IPS-18a (cell line): ENCODE measurements at regions not wholly inside any gene's neighbourhood (a gene's known extent, or its start where the extent isn't known, plus 50 kb on each side); places are given as distances from the start of the nearest gene placed in this dataset.

Experiments used
- H3K27ac ChIP-seq: one replicate; pipeline ENCODE4 v1.5.1; 2013; ENCODE audit warnings: low read length
- H3K27me3 ChIP-seq: one replicate; pipeline ENCODE4 v1.6.1; 2013; ENCODE audit warnings: mild to moderate bottlenecking, low read length; ENCODE audit not compliant: control insufficient read depth, insufficient read depth
- H3K36me3 ChIP-seq: one replicate; pipeline ENCODE4 v1.6.1; 2013; ENCODE audit warnings: low read depth, low read length; ENCODE audit not compliant: control insufficient read depth
- H3K4me1 ChIP-seq: one replicate; pipeline ENCODE4 v1.6.1; 2013; ENCODE audit warnings: low read depth, low read length; ENCODE audit not compliant: control insufficient read depth
- H3K4me3 ChIP-seq: one replicate; pipeline ENCODE4 v1.5.1; 2013; ENCODE audit warnings: low read length
- H3K9ac ChIP-seq: one replicate; pipeline ENCODE4 v1.6.1; 2013; ENCODE audit warnings: mild to moderate bottlenecking, low read length, moderate library complexity
- H3K9me3 ChIP-seq: one replicate; pipeline ENCODE4 v1.6.1; 2013; ENCODE audit warnings: low read depth, low read length; ENCODE audit not compliant: control insufficient read depth

DNA sequence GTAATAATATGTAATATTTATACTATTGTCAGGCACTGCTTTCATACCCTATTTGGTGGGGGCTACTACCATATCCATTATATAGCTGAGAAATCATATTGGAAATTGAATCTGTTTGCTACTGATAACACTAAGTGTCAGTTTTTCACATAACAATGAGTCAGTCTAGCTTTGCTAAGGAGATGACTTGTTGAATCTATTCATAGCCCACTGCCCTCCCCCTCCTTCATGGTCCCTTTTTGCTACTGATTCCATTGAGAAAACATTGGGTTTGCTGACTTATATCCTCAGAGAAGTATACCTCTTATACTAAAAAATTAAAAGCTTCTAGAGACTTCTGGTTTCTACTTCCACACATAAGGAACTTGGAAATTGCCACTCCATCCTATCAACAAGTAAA lies 1898.4 kb downstream of the STIM2 start:
- H3K36me3 ChIP-seq: no peaks in the 10 kb centered on the region
- H3K27ac ChIP-seq: no peak overlapping the region
- H3K4me1 ChIP-seq: peaks cover 15% of the 10 kb centered on the region
- no peaks in the 10 kb centered on the region for H3K9me3 ChIP-seq
- H3K27me3 ChIP-seq: no peaks in the 10 kb centered on the region
- H3K4me3 ChIP-seq: no peak overlapping the region
- H3K9ac ChIP-seq: no peak overlapping the region

GRCh38 chr4:28760003-28760402 lies 1899.4 kb downstream of the STIM2 start:
- no peaks in the 10 kb centered on the region for H3K36me3 ChIP-seq
- H3K4me1 ChIP-seq: peaks cover 7% of the 10 kb centered on the region
- H3K9ac ChIP-seq: no peak overlapping the region
- no peaks in the 10 kb centered on the region for H3K9me3 ChIP-seq
- no peak overlapping the region for H3K27ac ChIP-seq
- no peak overlapping the region for H3K4me3 ChIP-seq
- H3K27me3 ChIP-seq: no peaks in the 10 kb centered on the region

DNA sequence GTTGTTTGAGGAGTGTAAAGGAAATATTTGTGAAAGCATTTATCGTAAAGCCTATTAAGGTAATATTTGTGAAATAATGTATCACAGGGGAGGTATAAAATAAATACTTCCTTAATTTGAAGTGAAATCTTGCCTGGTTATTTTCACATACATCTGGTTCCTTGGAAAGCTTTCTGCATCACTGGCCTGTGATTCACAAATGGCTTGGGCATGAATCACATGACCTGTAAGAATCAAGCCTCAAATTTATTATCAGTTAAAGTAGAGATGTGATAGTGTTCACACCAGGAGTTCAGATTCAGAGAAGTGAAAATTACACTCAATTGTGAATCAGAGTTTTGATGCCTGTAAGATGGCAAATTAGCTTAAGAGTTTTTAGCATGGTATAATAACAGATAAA lies 1911.4 kb downstream of the STIM2 start:
- Histone ChIP-seq H3K36me3 (no peaks in the 10 kb centered on the region), H3K27me3 (no peaks in the 10 kb centered on the region), H3K9ac (no peak overlapping the region), H3K9me3 (no peaks in the 10 kb centered on the region), H3K4me3 (no peak overlapping the region), H3K4me1 (no peaks in the 10 kb centered on the region), H3K27ac (no peak overlapping the region)

- Histone ChIP-seq H3K27ac (no peak overlapping the region), H3K4me3 (no peak overlapping the region), H3K4me1 (no peaks in the 10 kb centered on the region), H3K9ac (no peak overlapping the region), H3K9me3 (no peaks in the 10 kb centered on the region), H3K36me3 (no peaks in the 10 kb centered on the region), H3K27me3 (no peaks in the 10 kb centered on the region)
Measured at GRCh38 chr4:28772788-28773187, 1912.1 kb downstream of the STIM2 start.

DNA sequence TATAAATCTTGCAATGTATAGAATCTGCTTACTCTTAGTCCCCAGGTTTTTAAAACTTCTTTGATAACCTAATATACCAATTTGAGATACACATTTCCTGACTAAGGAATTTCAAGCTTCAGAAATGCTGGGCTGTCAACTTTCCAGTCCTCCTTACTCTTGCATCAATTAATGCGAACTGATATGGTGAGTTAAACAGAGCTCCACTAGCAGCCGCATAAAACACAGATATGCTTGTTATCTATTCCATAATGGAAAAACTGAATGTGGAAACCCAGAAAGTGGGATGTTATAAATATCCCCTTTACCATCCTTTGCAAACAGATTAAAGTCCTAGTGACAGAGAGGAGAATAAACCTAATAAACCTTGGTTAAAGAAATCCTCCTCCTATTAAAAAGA lies 1913.7 kb downstream of the STIM2 start:
- no peaks in the 10 kb centered on the region for H3K27me3 ChIP-seq
- H3K9me3 ChIP-seq: no peaks in the 10 kb centered on the region

DNA sequence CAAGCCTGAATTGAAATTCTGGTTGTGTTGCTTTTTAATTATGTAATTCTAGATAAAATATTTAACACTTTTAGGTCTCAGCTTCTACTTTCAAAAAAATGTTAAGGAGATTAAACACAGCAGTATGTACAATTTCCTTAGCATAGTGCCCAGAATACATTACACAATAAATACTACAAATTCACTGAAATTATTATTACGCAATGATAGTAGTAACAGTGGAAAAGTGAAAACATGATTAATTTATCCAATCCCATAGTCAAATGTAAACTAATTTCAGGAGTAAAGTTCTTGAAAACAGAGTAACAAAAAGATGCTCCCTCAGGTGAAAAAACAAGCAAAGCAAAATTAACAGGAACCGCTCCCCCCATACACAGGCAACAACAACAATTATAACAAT lies 1915.4 kb downstream of the STIM2 start:
- no peaks in the 10 kb centered on the region for H3K9me3 ChIP-seq
- H3K36me3 ChIP-seq: no peaks in the 10 kb centered on the region
- no peak overlapping the region for H3K9ac ChIP-seq
- no peaks in the 10 kb centered on the region for H3K27me3 ChIP-seq
- no peaks in the 10 kb centered on the region for H3K4me1 ChIP-seq
- no peak overlapping the region for H3K4me3 ChIP-seq
- H3K27ac ChIP-seq: no peak overlapping the region

More for the DNA sequence above, 1913.7 kb downstream of the STIM2 start:
- no peaks in the 10 kb centered on the region for H3K36me3 ChIP-seq
- H3K9ac ChIP-seq: no peak overlapping the region
- no peak overlapping the region for H3K4me3 ChIP-seq
- H3K27ac ChIP-seq: no peak overlapping the region
- no peaks in the 10 kb centered on the region for H3K4me1 ChIP-seq

DNA sequence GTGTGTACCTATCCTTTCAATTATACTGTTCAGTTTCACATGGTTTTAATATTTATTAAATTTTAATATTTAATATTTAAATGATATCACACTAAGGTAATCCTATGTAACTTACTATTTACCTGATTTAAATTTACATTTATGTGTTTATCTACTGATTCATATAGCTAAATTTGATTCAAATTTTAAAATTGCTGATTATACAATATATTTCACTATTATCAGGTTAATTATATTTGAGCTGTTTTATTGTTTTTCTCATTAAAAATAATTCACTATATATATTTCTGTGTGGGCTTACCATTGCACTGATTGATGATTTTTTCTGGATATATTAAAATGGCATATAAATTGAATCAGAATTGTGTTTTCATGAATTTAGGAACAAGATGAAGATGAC lies 1923.5 kb downstream of the STIM2 start:
- H3K27ac ChIP-seq: no peak overlapping the region
- no peak overlapping the region for H3K9ac ChIP-seq
- H3K4me3 ChIP-seq: no peak overlapping the region
- H3K9me3 ChIP-seq: no peaks in the 10 kb centered on the region
- no peaks in the 10 kb centered on the region for H3K36me3 ChIP-seq
- H3K4me1 ChIP-seq: no peaks in the 10 kb centered on the region
- no peaks in the 10 kb centered on the region for H3K27me3 ChIP-seq

DNA sequence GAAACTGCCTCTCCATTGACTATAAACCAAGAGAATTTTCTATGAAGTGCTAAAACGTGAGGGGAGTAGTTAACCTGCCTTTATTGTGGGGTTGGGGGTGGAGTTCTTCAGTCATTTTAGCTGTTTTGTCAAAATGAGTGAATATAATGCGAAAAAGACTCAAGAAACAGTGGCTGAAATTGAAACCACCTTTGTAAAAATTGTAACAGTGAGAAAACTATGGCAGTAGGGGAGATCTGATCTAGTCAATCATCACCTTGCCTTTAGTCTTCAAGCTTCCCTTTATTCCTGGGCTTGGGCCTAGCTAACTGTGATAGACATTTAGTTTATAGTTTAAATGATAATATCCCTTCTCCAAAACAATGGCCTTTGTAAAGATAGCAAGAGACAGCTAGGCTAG lies 1927.3 kb downstream of the STIM2 start:
- no peaks in the 10 kb centered on the region for H3K4me1 ChIP-seq
- H3K9me3 ChIP-seq: no peaks in the 10 kb centered on the region
- H3K36me3 ChIP-seq: no peaks in the 10 kb centered on the region
- H3K9ac ChIP-seq: no peak overlapping the region
- H3K4me3 ChIP-seq: no peak overlapping the region
- no peak overlapping the region for H3K27ac ChIP-seq
- no peaks in the 10 kb centered on the region for H3K27me3 ChIP-seq

GRCh38 chr4:28788929-28789490 lies 1928.4 kb downstream of the STIM2 start:
- Histone ChIP-seq H3K4me3 (no peak overlapping the region), H3K9me3 (no peaks in the 10 kb centered on the region), H3K4me1 (no peaks in the 10 kb centered on the region), H3K27me3 (no peaks in the 10 kb centered on the region), H3K9ac (no peak overlapping the region), H3K27ac (no peak overlapping the region), H3K36me3 (no peaks in the 10 kb centered on the region)

- H3K4me3 ChIP-seq: no peak overlapping the region
- no peaks in the 10 kb centered on the region for H3K4me1 ChIP-seq
- no peak overlapping the region for H3K27ac ChIP-seq
- no peak overlapping the region for H3K9ac ChIP-seq
- no peaks in the 10 kb centered on the region for H3K36me3 ChIP-seq
- H3K9me3 ChIP-seq: no peaks in the 10 kb centered on the region
- H3K27me3 ChIP-seq: no peaks in the 10 kb centered on the region
Measured at GRCh38 chr4:28792917-28793597, 1927.1 kb upstream of the PCDH7 start.

GRCh38 chr4:28799696-28800095 lies 1920.5 kb upstream of the PCDH7 start:
- Histone ChIP-seq H3K4me3 (no peak overlapping the region), H3K27ac (no peak overlapping the region), H3K36me3 (no peaks in the 10 kb centered on the region), H3K4me1 (peaks cover 6% of the 10 kb centered on the region), H3K27me3 (no peaks in the 10 kb centered on the region), H3K9ac (no peak overlapping the region), H3K9me3 (no peaks in the 10 kb centered on the region)

- Histone ChIP-seq H3K36me3 (no peaks in the 10 kb centered on the region), H3K9ac (no peak overlapping the region), H3K27me3 (no peaks in the 10 kb centered on the region), H3K9me3 (peaks cover 4% of the 10 kb centered on the region), H3K27ac (no peak overlapping the region), H3K4me3 (no peak overlapping the region), H3K4me1 (no peaks in the 10 kb centered on the region)
Measured at GRCh38 chr4:28811025-28811424, 1909.1 kb upstream of the PCDH7 start.
